DOHH2 (cell line): ENCODE measurements at regions not wholly inside any gene's neighbourhood (a gene's known extent, or its start where the extent isn't known, plus 50 kb on each side); places are given as distances from the start of the nearest gene placed in this dataset.

Experiments used
- H3F3A ChIP-seq: fragments of 200-600 bp; sonication (generic), shearing (Covaris generic); 2 replicates; pipeline ENCODE4 v1.6.0; 2016; ENCODE audit warnings: antibody characterized with exemption, mild to moderate bottlenecking; ENCODE audit not compliant: control insufficient read depth, insufficient read depth
- H3K27ac ChIP-seq: fragments of 200-600 bp; sonication (generic); 2 replicates; pipeline ENCODE4 v1.5.1; 2014; ENCODE audit warnings: low read depth, mild to moderate bottlenecking, low read length, moderate library complexity
- H3K27me3 ChIP-seq: fragments of 200-600 bp; sonication (generic); 2 replicates; pipeline ENCODE4 v1.6.1; 2014; ENCODE audit warnings: mild to moderate bottlenecking, low read length, mixed read lengths; ENCODE audit not compliant: control insufficient read depth
- H3K36me3 ChIP-seq: fragments of 200-600 bp; sonication (generic); 2 replicates; pipeline ENCODE4 v1.6.1; 2014; ENCODE audit warnings: mild to moderate bottlenecking, low read length, moderate library complexity, mixed read lengths; ENCODE audit not compliant: control insufficient read depth
- H3K4me1 ChIP-seq: fragments of 200-600 bp; sonication (generic); 2 replicates; pipeline ENCODE4 v1.6.1; 2014; ENCODE audit warnings: mild to moderate bottlenecking, low read length, mixed read lengths; ENCODE audit not compliant: control insufficient read depth
- H3K4me2 ChIP-seq: fragments of 200-600 bp; sonication (generic); 2 replicates; pipeline ENCODE4 v1.6.0; 2014; ENCODE audit warnings: mild to moderate bottlenecking, low read length, moderate library complexity
- H3K4me3 ChIP-seq: fragments of 200-600 bp; sonication (generic); 2 replicates; pipeline ENCODE4 v1.5.1; 2014; ENCODE audit warnings: mild to moderate bottlenecking, low read length, mixed read lengths
- H3K79me2 ChIP-seq: fragments of 200-600 bp; sonication (generic); 2 replicates; pipeline ENCODE4 v1.6.1; 2014; ENCODE audit warnings: mild to moderate bottlenecking, low read length, mixed read lengths; ENCODE audit not compliant: control insufficient read depth
- H3K9me2 ChIP-seq: fragments of 200-600 bp; sonication (generic); replicated peaks from 2 replicates; pipeline ENCODE4 v1.6.1; 2014; ENCODE audit warnings: mild to moderate bottlenecking, low read length, mixed read lengths; ENCODE audit not compliant: control insufficient read depth
- H3K9me3 ChIP-seq: fragments of 200-600 bp; sonication (generic); 2 replicates; pipeline ENCODE4 v1.6.1; 2014; ENCODE audit warnings: antibody characterized with exemption, low read length, mixed read lengths; ENCODE audit not compliant: control insufficient read depth, insufficient read depth
- H4K20me1 ChIP-seq: fragments of 200-600 bp; sonication (generic); 2 replicates; pipeline ENCODE4 v1.6.0; 2014; ENCODE audit warnings: low read depth, mild to moderate bottlenecking, antibody characterized with exemption, low read length, moderate library complexity; ENCODE audit not compliant: control insufficient read depth, insufficient read depth
- CTCF ChIP-seq: fragments of 200-600 bp; sonication (generic); IDR thresholded peaks from one replicate; pipeline ENCODE4 v1.5.1; 2014; ENCODE audit warnings: antibody characterized with exemption, mild to moderate bottlenecking, low read depth, low read length; ENCODE audit not compliant: poor library complexity, severe bottlenecking
- EZH2phosphoT487 ChIP-seq: fragments of 200-600 bp; sonication (generic); IDR thresholded peaks from 2 replicates; pipeline ENCODE4 v1.6.1; 2017; ENCODE audit warnings: borderline replicate concordance, mild to moderate bottlenecking, antibody characterized with exemption, low read length, moderate library complexity, mixed read lengths

- Histone ChIP-seq H3K79me2 (no peaks in the 10 kb centered on the region), H4K20me1 (no peaks in the 10 kb centered on the region), H3K4me2 (no peak overlapping the region), H3K9me2 (no peaks in the 10 kb centered on the region), H3K4me3 (no peak overlapping the region), H3K27ac (no peak overlapping the region), H3K4me1 (no peaks in the 10 kb centered on the region), H3F3A (no peaks in the 10 kb centered on the region), H3K9me3 (no peaks in the 10 kb centered on the region), H3K36me3 (no peaks in the 10 kb centered on the region), H3K27me3 (peaks cover 5% of the 10 kb centered on the region; the same call in 1 of the 2 replicates)
- TF ChIP-seq CTCF (no peak), EZH2phosphoT487 (no peak)
Measured at GRCh38 chr4:41379230-41379629, 122.5 kb downstream of the UCHL1 start.

- Histone ChIP-seq H3K4me3 (no peak overlapping the region), H3K79me2 (no peaks in the 10 kb centered on the region), H3K36me3 (no peaks in the 10 kb centered on the region)
Measured at GRCh38 chr4:41380511-41381157, 123.9 kb downstream of the UCHL1 start.

GRCh38 chr4:41381384-41381783, 124.7 kb downstream of the UCHL1 start:
- Histone ChIP-seq H4K20me1 (no peaks in the 10 kb centered on the region), H3K27ac (no peak overlapping the region), H3K4me1 (no peaks in the 10 kb centered on the region), H3F3A (no peaks in the 10 kb centered on the region), H3K79me2 (no peaks in the 10 kb centered on the region), H3K27me3 (peaks cover 5% of the 10 kb centered on the region; the same call in 1 of the 2 replicates), H3K36me3 (no peaks in the 10 kb centered on the region), H3K9me3 (no peaks in the 10 kb centered on the region), H3K9me2 (no peaks in the 10 kb centered on the region), H3K4me3 (no peak overlapping the region), H3K4me2 (no peak overlapping the region)
- TF ChIP-seq CTCF (no peak), EZH2phosphoT487 (no peak)

More at GRCh38 chr4:41380511-41381157, 123.9 kb downstream of the UCHL1 start:
- no peak overlapping the region for H3K4me2 ChIP-seq
- H3K9me2 ChIP-seq = no peaks in the 10 kb centered on the region
- no peaks in the 10 kb centered on the region for H3K4me1 ChIP-seq
- no peak overlapping the region for H3K27ac ChIP-seq
- H3K9me3 ChIP-seq = no peaks in the 10 kb centered on the region
- H4K20me1 ChIP-seq = no peaks in the 10 kb centered on the region
- H3F3A ChIP-seq = no peaks in the 10 kb centered on the region
- peaks cover 5% of the 10 kb centered on the region; the same call in 1 of the 2 replicates for H3K27me3 ChIP-seq
- TF ChIP-seq EZH2phosphoT487 (no peak), CTCF (no peak)
